PFSK-1 (cell line): ENCODE measurements at regions not wholly inside any gene's neighbourhood (a gene's known extent, or its start where the extent isn't known, plus 50 kb on each side); places are given as distances from the start of the nearest gene placed in this dataset.

Experiments
- FOXP2 ChIP-seq: optimal IDR thresholded peaks from 2 replicates; pipeline ENCODE3; 2011; ENCODE audit warnings: borderline replicate concordance, control low read depth, inconsistent platforms; ENCODE audit not compliant: insufficient read depth; ENCODE audit errors: extremely low read length, extremely low read depth
- POLR2AphosphoS5 ChIP-seq: IDR thresholded peaks from 2 replicates; pipeline ENCODE4 v1.6.1; 2012; ENCODE audit warnings: low read depth, mild to moderate bottlenecking, control low read depth, low read length, moderate library complexity
- SIN3A ChIP-seq: IDR thresholded peaks from 2 replicates; pipeline ENCODE4 v1.6.1; 2012; ENCODE audit warnings: mild to moderate bottlenecking, low read length, moderate library complexity, borderline replicate concordance; ENCODE audit not compliant: insufficient read depth
- TAF1 ChIP-seq: IDR thresholded peaks from 2 replicates; pipeline ENCODE4 v1.6.1; 2012; ENCODE audit warnings: low read length, control low read depth, borderline replicate concordance; ENCODE audit not compliant: insufficient read depth
- TF ChIP-seq, protein P1 (sequence below), 2 experiments: IDR thresholded peaks; 2 replicates each; pipeline versions ENCODE4 v1.6.1 to v1.8.0; 2011 to 2012; ENCODE audit warnings: low read depth in 2 of 2, low read length in 2 of 2, control low read depth in 1 of 2, inconsistent platforms in 1 of 2, mild to moderate bottlenecking in 1 of 2, moderate library complexity in 1 of 2; ENCODE audit not compliant: insufficient read depth in 1 of 2

DNA sequence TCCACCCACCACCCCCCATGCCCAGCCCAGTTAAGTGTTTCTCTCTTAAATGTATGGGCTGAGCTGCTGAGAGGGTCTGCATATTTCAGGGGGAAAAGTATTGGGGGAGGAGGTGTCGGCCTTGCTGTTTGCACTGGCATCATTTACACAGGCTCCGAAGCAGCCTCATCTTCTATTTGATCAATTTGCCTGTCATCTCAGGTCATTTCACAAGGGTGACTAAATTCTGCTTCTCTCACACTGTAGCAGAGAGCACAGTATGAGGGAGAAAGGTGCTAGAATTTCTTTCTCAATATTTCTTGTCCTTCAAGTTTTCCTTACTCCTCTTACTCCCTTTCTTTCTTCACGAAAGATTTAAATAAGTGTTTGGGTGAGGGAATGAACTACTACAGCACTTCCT is 135.9 kb downstream of the AACS start:
- no peak for TF ChIP-seq FOXP2
- no peak for TF ChIP-seq TAF1
- no peak for TF ChIP-seq SIN3A
- TF ChIP-seq, protein P1, sequence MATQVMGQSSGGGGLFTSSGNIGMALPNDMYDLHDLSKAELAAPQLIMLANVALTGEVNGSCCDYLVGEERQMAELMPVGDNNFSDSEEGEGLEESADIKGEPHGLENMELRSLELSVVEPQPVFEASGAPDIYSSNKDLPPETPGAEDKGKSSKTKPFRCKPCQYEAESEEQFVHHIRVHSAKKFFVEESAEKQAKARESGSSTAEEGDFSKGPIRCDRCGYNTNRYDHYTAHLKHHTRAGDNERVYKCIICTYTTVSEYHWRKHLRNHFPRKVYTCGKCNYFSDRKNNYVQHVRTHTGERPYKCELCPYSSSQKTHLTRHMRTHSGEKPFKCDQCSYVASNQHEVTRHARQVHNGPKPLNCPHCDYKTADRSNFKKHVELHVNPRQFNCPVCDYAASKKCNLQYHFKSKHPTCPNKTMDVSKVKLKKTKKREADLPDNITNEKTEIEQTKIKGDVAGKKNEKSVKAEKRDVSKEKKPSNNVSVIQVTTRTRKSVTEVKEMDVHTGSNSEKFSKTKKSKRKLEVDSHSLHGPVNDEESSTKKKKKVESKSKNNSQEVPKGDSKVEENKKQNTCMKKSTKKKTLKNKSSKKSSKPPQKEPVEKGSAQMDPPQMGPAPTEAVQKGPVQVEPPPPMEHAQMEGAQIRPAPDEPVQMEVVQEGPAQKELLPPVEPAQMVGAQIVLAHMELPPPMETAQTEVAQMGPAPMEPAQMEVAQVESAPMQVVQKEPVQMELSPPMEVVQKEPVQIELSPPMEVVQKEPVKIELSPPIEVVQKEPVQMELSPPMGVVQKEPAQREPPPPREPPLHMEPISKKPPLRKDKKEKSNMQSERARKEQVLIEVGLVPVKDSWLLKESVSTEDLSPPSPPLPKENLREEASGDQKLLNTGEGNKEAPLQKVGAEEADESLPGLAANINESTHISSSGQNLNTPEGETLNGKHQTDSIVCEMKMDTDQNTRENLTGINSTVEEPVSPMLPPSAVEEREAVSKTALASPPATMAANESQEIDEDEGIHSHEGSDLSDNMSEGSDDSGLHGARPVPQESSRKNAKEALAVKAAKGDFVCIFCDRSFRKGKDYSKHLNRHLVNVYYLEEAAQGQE (IDR thresholded peaks at IDR 0.05; ENCODE audit: insufficient read depth in 1 of 2, low read depth in 2 of 2, low read length in 2 of 2): no peak
- TF ChIP-seq POLR2AphosphoS5: no peak

GRCh38 chr12:125201940-125202339 is 136.7 kb downstream of the AACS start:
- no peak for TF ChIP-seq SIN3A

DNA sequence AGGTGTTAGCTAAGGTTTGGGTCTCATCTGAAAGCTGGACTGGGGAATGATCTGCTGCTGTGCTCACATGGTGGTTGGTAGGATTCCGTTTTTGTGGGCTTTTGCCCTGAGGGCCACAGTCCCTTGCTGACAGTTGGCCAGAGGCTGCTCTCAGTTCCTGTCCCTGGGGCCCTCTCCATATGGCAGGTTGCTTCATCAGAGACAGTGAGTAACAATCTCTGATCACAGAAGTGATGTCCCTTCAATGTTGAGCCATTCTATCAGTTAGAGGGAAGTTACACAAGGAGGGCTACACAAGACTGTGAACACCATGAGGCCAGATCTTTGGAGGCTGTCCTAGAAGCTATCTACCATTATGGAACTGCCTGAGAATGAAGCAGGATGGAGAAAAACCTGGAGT is 137.2 kb downstream of the AACS start:
- TF ChIP-seq POLR2AphosphoS5 (no peak), SIN3A (no peak), TAF1 (no peak), FOXP2 (no peak)
- TF ChIP-seq, protein P1 (IDR thresholded peaks at IDR 0.05; ENCODE audit: insufficient read depth in 1 of 2, low read depth in 2 of 2, low read length in 2 of 2): no peak

DNA sequence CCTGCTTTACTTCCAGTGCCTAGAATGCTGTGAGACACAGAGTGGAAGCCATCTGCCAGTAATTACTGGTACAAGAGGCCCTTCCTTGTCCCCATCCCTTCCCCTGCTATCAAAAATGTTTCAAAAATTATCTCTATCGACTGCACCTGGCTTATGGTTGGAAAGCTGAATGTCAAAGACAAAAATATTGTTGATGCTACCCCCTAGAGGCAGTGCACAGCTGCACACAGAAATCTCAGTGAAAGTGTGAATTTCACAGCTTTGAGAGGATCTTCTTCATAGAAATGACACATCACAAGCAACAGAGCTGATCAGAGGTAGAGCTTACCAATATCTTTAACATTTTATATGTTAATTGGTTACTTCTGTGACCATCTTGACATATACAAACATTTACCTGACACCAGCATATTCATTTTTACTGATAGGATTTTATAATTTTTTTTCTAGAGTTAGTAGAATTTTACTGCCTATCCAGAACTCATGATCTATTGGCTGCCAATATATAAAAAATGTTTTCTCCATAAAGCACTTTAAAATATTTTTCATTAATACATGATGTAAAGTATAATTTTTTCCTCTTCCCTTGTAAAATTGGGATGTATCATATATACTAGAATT is 138.0 kb downstream of the AACS start:
- TF ChIP-seq SIN3A: no peak
- TF ChIP-seq, protein P1 (IDR thresholded peaks at IDR 0.05; ENCODE audit: insufficient read depth in 1 of 2, low read depth in 2 of 2, low read length in 2 of 2): no peak
- TF ChIP-seq POLR2AphosphoS5: no peak
- no peak for TF ChIP-seq FOXP2
- TF ChIP-seq TAF1: no peak

DNA sequence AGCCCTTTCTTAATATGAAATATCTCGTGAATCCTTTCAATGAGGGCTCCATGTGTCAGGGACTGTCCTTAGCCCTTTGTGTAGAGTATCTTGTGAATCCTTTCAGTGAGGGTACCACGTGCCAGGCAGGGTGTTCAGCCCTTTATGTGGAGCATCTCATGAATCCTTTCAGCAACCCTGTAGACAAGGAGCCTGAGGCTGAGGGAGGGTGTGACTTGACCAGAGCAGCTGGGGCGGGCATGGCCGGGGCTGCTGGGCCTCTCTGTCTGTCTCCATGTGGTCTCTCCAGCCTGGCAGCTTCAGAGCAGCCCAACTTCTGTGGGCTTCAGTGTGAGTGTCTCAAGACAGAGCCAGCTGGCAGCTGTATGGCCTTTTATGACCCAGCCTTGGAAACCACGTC is 140.2 kb downstream of the AACS start:
- TF ChIP-seq SIN3A (no peak), TAF1 (no peak), POLR2AphosphoS5 (no peak), FOXP2 (no peak)
- TF ChIP-seq, protein P1 (IDR thresholded peaks at IDR 0.05; ENCODE audit: insufficient read depth in 1 of 2, low read depth in 2 of 2, low read length in 2 of 2): no peak

DNA sequence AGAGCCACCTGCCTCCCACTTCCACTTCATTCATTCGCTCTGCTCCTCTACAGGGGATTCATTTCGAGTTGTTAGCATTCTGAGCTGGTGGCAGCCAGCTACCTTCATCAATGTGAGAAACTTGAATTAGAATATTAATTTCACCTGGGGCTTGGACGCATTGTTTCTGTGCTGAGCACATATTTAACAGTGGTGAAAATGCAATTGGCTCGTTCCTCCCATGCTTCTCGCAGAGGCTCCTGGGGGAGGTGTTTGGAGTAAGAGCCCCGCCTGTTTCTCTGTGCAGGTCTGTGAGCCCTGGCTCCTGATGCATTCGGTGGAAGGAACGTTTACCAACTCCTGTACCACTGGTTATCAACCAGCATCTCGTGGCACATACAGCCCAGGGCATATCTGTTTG is 141.5 kb downstream of the AACS start:
- TF ChIP-seq POLR2AphosphoS5 (no peak), SIN3A (no peak), FOXP2 (no peak), TAF1 (no peak)
- TF ChIP-seq, protein P1 (IDR thresholded peaks at IDR 0.05; ENCODE audit: insufficient read depth in 1 of 2, low read depth in 2 of 2, low read length in 2 of 2): no peak
